GM12878 (cell line): ENCODE measurements at regions not wholly inside any gene's neighbourhood (a gene's known extent, or its start where the extent isn't known, plus 50 kb on each side); places are given as distances from the start of the nearest gene placed in this dataset.

Source experiments
- ATAC-seq: fragments of 200-7000 bp; cut with Tn5 transposase; 3 replicates; pipeline ENCODE4 v1.9.1; 2020; ENCODE audit warnings: mild to moderate bottlenecking, moderate library complexity
- BruUV-seq: library from RNA; stranded (reverse); fragments of 400-500 nt; replicated peaks from 2 replicates; lab custom pipeline; 2021; lab: Mats Ljungman, UMichigan
- CTCF ChIA-PET: fragments of 300-600 bp; sonication (Branson Sonifier 250); formaldehyde crosslinking; extraction: SDS; loops from one replicate; lab custom pipeline; 2021; ENCODE audit warnings: inconsistent platforms; lab: Yijun Ruan, JAX
- POLR2A ChIA-PET: fragments of 350-600 bp; formaldehyde crosslinking; extraction: SDS; loops from one replicate; lab custom pipeline; 2021; ENCODE audit warnings: inconsistent platforms; lab: Charles Lee
- RAD21 ChIA-PET: fragments of 300-600 bp; sonication (Branson Sonifier 250); formaldehyde crosslinking; loops from one replicate; lab custom pipeline; 2023; ENCODE audit warnings: antibody characterized with exemption; ENCODE audit not compliant: unreplicated experiment; lab: Charles Lee
- SMC1A ChIA-PET: fragments of 300-600 bp; sonication (Branson Sonifier 250); formaldehyde crosslinking; loops from one replicate; lab custom pipeline; 2023; ENCODE audit not compliant: unreplicated experiment, uncharacterized antibody; lab: Charles Lee
- DNase-seq: peaks from one replicate; pipeline ENCODE4 v3.0.0-alpha.2; 2011; ENCODE audit warnings: low read depth, low spot score
- FAIRE-seq: peaks from 3 replicates; lab custom pipeline; 2011; peaks lifted over from hg19 to GRCh38; lab: Jason Lieb, UNC
- H2AFZ ChIP-seq: 2 replicates; pipeline ENCODE4 v1.6.0; 2011; ENCODE audit warnings: low read depth, low read length, control low read depth; ENCODE audit not compliant: control insufficient read depth
- H3K27ac ChIP-seq: 2 replicates; pipeline ENCODE4 v1.5.1; 2011; ENCODE audit warnings: control low read depth; ENCODE audit not compliant: control insufficient read depth, insufficient read depth
- H3K27me3 ChIP-seq, 2 experiments: replicated peaks in 1 of 2; 2 replicates each; pipeline versions ENCODE4 v1.6.0 to v1.6.1; 2011; ENCODE audit warnings: low read length in 1 of 2; ENCODE audit not compliant: control insufficient read depth in 2 of 2, insufficient read depth in 2 of 2
- H3K36me3 ChIP-seq, 2 experiments: 2 replicates each; pipeline ENCODE4 v1.5.1; 2011; ENCODE audit warnings: low read length in 1 of 2; ENCODE audit not compliant: control insufficient read depth in 2 of 2, insufficient read depth in 2 of 2
- H3K4me1 ChIP-seq: 2 replicates; pipeline ENCODE4 v1.6.1; 2011; ENCODE audit warnings: mild to moderate bottlenecking, low read length, moderate library complexity, mixed read lengths; ENCODE audit not compliant: control insufficient read depth, insufficient read depth
- H3K4me2 ChIP-seq: 2 replicates; pipeline ENCODE4 v1.6.0; 2011; ENCODE audit warnings: control low read depth; ENCODE audit not compliant: control insufficient read depth, insufficient read depth
- H3K4me3 ChIP-seq: fragments of 200-600 bp; sonication (generic); 2 replicates; pipeline ENCODE4 v1.5.1; 2016
- H3K79me2 ChIP-seq: 2 replicates; pipeline ENCODE4 v1.6.0; 2011; ENCODE audit warnings: low read length; ENCODE audit not compliant: control insufficient read depth, insufficient read depth
- H3K9ac ChIP-seq: 2 replicates; pipeline ENCODE4 v1.8.0; 2011; ENCODE audit warnings: low read length, control low read depth, mixed read lengths; ENCODE audit not compliant: control insufficient read depth, insufficient read depth
- H3K9me3 ChIP-seq: replicated peaks from 3 replicates; pipeline ENCODE4 v1.5.1; 2011; ENCODE audit warnings: mild to moderate bottlenecking, low read length; ENCODE audit not compliant: control insufficient read depth, insufficient read depth
- H4K20me1 ChIP-seq: 2 replicates; pipeline ENCODE4 v1.6.0; 2011; ENCODE audit not compliant: control insufficient read depth, insufficient read depth
- CHD4 ChIP-seq: fragments of 200-600 bp; sonication (generic); IDR thresholded peaks from 2 replicates; pipeline ENCODE4 v1.6.1; 2016; ENCODE audit warnings: mild to moderate bottlenecking
- FOXM1 ChIP-seq: IDR thresholded peaks from 2 replicates; pipeline ENCODE4 v1.6.1; 2012; ENCODE audit warnings: low read depth, mild to moderate bottlenecking, inconsistent platforms, low read length, moderate library complexity
- NR2F1 ChIP-seq: fragments of 450-650 bp; conservative IDR thresholded peaks from 2 replicates; pipeline ENCODE4 v1.6.1; 2017; ENCODE audit warnings: mild to moderate bottlenecking
- SIX5 ChIP-seq: IDR thresholded peaks from 2 replicates; pipeline ENCODE4 v1.6.1; 2011; ENCODE audit warnings: mild to moderate bottlenecking, low read depth, low read length, moderate library complexity; ENCODE audit not compliant: severe bottlenecking
- ZNF24 ChIP-seq: fragments of 450-650 bp; IDR thresholded peaks from 2 replicates; pipeline ENCODE4 v1.6.1; 2017; ENCODE audit warnings: antibody characterized with exemption, mild to moderate bottlenecking
- ZZZ3 ChIP-seq: IDR thresholded peaks from 2 replicates; pipeline ENCODE4 v1.6.1; 2011; ENCODE audit warnings: low read depth; ENCODE audit not compliant: control insufficient read depth, insufficient read length
- WGBS: methylation state at CpG from one replicate; pipeline ENCODE4 v1.1.6; 2016; ENCODE audit warnings: low lambda C conversion rate; ENCODE audit not compliant: insufficient replicate concordance, insufficient coverage; ENCODE audit errors: missing lambda C conversion rate; 5-methylcytosine and 5-hydroxymethylcytosine counted together
- in situ Hi-C: fragments of 300-500 bp; cut with MboI; formaldehyde crosslinking; loops from 9 replicates; pipeline ENCODE4 v1.14.3; 2018; ENCODE audit warnings: mixed read lengths
- intact Hi-C: fragments of 100-400 bp; cut with micrococcal nuclease; formaldehyde crosslinking; loops from one replicate; pipeline ENCODE4 v1.14.2; 2022; ENCODE audit not compliant: unreplicated experiment
- TF ChIP-seq, protein P1 (sequence below): fragments of 450-650 bp; formaldehyde crosslinking; IDR thresholded peaks from 2 replicates; pipeline ENCODE4 v1.4.0; 2020; ENCODE audit warnings: mild to moderate bottlenecking, moderate library complexity
- TF ChIP-seq, protein P2 (sequence below): fragments of 450-650 bp; formaldehyde crosslinking; IDR thresholded peaks from 2 replicates; pipeline ENCODE4 v1.4.0; 2022; ENCODE audit warnings: mild to moderate bottlenecking, moderate library complexity

DNA sequence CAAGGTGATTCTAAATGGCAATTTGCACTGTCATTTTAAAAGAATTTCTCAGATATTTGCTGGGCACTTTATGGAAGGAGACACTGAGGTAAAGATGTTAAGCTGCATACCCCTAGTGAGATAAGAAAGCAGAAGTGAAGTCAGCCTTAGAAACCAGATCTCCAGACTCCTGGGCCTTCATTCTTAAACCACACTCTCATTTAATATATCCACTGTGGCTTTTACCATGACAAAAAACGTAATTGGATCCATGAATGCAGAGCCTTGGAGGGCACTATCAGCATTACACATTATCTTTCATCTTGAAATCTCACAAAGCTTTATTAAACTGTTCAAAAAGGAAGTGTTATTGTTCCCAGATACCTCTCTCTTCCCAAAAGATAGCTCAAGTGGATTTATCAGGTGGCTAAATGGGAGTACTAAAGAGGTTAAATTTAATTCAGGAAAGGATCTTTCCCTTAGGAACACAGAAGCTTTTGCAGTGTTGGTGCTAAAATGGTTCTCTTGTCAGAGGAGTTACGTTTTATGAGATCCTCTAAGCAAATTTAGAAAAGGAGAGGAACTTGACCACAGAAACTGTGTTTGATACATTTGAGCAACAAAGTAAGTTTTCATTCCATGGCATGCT is 1060.4 kb downstream of the EFNB2 start:
- WGBS, result 0% methylated on average over 2 of the region's 2 CpGs
- no peak for DNase-seq
- in situ Hi-C loops, result no loop called here

More for the DNA sequence above, 1060.4 kb downstream of the EFNB2 start:
- no peak overlapping the region for H3K4me2 ChIP-seq
- no peaks in the 10 kb centered on the region for H3K27me3 ChIP-seq
- no TSS peak for BruUV-seq
- H3K36me3 ChIP-seq, result no peaks in the 10 kb centered on the region
- no peaks in the 10 kb centered on the region for H4K20me1 ChIP-seq
- no peak overlapping the region for H2AFZ ChIP-seq
- no peak overlapping the region for H3K27ac ChIP-seq
- H3K9ac ChIP-seq, result no peak overlapping the region
- H3K9me3 ChIP-seq, result no peaks in the 10 kb centered on the region
- RAD21 ChIA-PET, result no interaction called here
- ATAC-seq, result no peak
- H3K4me1 ChIP-seq, result no peaks in the 10 kb centered on the region
- intact Hi-C loops, result no loop called here
- CTCF ChIA-PET, result no interaction called here
- TF ChIP-seq, protein P1, sequence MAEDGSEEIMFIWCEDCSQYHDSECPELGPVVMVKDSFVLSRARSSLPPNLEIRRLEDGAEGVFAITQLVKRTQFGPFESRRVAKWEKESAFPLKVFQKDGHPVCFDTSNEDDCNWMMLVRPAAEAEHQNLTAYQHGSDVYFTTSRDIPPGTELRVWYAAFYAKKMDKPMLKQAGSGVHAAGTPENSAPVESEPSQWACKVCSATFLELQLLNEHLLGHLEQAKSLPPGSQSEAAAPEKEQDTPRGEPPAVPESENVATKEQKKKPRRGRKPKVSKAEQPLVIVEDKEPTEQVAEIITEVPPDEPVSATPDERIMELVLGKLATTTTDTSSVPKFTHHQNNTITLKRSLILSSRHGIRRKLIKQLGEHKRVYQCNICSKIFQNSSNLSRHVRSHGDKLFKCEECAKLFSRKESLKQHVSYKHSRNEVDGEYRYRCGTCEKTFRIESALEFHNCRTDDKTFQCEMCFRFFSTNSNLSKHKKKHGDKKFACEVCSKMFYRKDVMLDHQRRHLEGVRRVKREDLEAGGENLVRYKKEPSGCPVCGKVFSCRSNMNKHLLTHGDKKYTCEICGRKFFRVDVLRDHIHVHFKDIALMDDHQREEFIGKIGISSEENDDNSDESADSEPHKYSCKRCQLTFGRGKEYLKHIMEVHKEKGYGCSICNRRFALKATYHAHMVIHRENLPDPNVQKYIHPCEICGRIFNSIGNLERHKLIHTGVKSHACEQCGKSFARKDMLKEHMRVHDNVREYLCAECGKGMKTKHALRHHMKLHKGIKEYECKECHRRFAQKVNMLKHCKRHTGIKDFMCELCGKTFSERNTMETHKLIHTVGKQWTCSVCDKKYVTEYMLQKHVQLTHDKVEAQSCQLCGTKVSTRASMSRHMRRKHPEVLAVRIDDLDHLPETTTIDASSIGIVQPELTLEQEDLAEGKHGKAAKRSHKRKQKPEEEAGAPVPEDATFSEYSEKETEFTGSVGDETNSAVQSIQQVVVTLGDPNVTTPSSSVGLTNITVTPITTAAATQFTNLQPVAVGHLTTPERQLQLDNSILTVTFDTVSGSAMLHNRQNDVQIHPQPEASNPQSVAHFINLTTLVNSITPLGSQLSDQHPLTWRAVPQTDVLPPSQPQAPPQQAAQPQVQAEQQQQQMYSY (CRISPR knock-in tag), result no peak
- no peak for TF ChIP-seq SIX5
- no peak for TF ChIP-seq ZNF24
- TF ChIP-seq NR2F1, result no peak
- no peak for TF ChIP-seq CHD4
- TF ChIP-seq, protein P2, sequence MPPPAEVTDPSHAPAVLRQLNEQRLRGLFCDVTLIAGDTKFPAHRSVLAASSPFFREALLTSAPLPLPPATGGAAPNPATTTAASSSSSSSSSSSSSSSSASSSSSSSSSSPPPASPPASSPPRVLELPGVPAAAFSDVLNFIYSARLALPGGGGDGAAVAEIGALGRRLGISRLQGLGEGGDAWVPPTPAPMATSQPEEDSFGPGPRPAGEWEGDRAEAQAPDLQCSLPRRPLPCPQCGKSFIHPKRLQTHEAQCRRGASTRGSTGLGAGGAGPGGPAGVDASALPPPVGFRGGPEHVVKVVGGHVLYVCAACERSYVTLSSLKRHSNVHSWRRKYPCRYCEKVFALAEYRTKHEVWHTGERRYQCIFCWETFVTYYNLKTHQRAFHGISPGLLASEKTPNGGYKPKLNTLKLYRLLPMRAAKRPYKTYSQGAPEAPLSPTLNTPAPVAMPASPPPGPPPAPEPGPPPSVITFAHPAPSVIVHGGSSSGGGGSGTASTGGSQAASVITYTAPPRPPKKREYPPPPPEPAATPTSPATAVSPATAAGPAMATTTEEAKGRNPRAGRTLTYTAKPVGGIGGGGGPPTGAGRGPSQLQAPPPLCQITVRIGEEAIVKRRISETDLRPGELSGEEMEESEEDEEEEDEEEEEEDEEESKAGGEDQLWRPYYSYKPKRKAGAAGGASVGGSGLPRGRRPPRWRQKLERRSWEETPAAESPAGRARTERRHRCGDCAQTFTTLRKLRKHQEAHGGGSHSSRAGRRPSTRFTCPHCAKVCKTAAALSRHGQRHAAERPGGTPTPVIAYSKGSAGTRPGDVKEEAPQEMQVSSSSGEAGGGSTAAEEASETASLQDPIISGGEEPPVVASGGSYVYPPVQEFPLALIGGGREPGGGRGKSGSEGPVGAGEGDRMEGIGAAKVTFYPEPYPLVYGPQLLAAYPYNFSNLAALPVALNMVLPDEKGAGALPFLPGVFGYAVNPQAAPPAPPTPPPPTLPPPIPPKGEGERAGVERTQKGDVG (CRISPR knock-in tag), result no peak
- TF ChIP-seq FOXM1, result no peak
- no peak for TF ChIP-seq ZZZ3
- no peak overlapping the region for H3K4me3 ChIP-seq
- POLR2A ChIA-PET, result no interaction called here
- H3K79me2 ChIP-seq, result no peaks in the 10 kb centered on the region
- no peak for FAIRE-seq
- SMC1A ChIA-PET, result no interaction called here
